Peyer's patch (tissue), 4 donors: ENCODE measurements at regions not wholly inside any gene's neighbourhood (a gene's known extent, or its start where the extent isn't known, plus 50 kb on each side); places are given as distances from the start of the nearest gene placed in this dataset.

Experiments
- POLR2A ChIP-seq, 2 donors: fragments of 450-650 bp; IDR thresholded peaks; one replicate each; pipeline ENCODE4 v1.5.1; 2017; ENCODE audit warnings: antibody characterized with exemption in 2 of 2, mild to moderate bottlenecking in 2 of 2, moderate library complexity in 2 of 2
- TF ChIP-seq, protein P1 (sequence below), 6 experiments: fragments of 450-650 bp in 4 of 6; fragments of 200-600 bp in 2 of 6; sonication (generic) in 1 of 6; IDR thresholded peaks; one replicate each; pipeline ENCODE4 v1.5.1; 2017 to 2019; ENCODE audit warnings: antibody characterized with exemption in 6 of 6, mild to moderate bottlenecking in 3 of 6, moderate library complexity in 1 of 6

GRCh38 chr6:90442366-90442765, 144.5 kb downstream of the MAP3K7 start:
- TF ChIP-seq POLR2A (IDR thresholded peaks at IDR 0.05) = no peak
- TF ChIP-seq, protein P1, sequence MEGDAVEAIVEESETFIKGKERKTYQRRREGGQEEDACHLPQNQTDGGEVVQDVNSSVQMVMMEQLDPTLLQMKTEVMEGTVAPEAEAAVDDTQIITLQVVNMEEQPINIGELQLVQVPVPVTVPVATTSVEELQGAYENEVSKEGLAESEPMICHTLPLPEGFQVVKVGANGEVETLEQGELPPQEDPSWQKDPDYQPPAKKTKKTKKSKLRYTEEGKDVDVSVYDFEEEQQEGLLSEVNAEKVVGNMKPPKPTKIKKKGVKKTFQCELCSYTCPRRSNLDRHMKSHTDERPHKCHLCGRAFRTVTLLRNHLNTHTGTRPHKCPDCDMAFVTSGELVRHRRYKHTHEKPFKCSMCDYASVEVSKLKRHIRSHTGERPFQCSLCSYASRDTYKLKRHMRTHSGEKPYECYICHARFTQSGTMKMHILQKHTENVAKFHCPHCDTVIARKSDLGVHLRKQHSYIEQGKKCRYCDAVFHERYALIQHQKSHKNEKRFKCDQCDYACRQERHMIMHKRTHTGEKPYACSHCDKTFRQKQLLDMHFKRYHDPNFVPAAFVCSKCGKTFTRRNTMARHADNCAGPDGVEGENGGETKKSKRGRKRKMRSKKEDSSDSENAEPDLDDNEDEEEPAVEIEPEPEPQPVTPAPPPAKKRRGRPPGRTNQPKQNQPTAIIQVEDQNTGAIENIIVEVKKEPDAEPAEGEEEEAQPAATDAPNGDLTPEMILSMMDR (IDR thresholded peaks at IDR 0.05) = no peak
